ENCODE measurements at regions not wholly inside any gene's neighbourhood (a gene's known extent, or its start where the extent isn't known, plus 50 kb on each side); places are given as distances from the start of the nearest gene placed in this dataset.
"Not testable (repeated sequence)": the region's sequence is repeated elsewhere in the genome, so short reads cannot be mapped to it uniquely, and the experiment has no call there.

GRCh38 chr2:175241691-175242090 is 60.2 kb upstream of the ATP5MC3 start:
- no peaks in the 10 kb centered on the region for H3K36me3 ChIP-seq
- no peak overlapping the region for H3K27ac ChIP-seq
- no peak for DNase-seq
- no peak overlapping the region for H3K4me3 ChIP-seq
- no peaks in the 10 kb centered on the region for H3K27me3 ChIP-seq
- H3K9me3 ChIP-seq: peaks cover 0 to 8% (median 0%) of the 10 kb centered on the region in 12 donors
- 78 to 92% (median 89%) methylated on average over 2 of the region's 2 CpGs for WGBS, 4 donors
- no peak for ATAC-seq
- H3K4me1 ChIP-seq: no peaks in the 10 kb centered on the region
- intact Hi-C loops (cut with DNase I): no loop called here
- TF ChIP-seq POLR2A (IDR thresholded peaks at IDR 0.05): no peak
- no peak for TF ChIP-seq CTCF (IDR thresholded peaks at IDR 0.05)

DNA sequence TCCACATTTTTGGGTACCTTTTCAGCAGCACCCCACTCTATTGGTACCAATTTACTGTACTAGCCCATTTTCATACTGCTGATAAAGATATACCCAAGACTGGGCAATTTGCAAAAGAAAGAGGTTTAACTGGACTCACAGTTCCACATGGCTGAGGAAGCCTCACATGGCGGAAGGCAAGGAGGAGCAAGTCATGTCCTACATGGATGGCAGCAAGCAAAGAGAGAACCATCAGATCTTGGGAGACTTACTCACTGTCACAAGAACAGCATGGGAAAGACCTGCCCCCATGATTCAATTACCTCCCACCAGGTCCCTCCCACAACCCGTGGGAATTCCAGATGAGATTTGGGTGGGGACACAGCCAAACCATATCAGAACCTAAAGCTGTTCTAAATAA is 58.5 kb upstream of the ATP5MC3 start:
- H3K27ac ChIP-seq; intact Hi-C loops (cut with DNase I); H3K4me3 ChIP-seq; H3K27me3 ChIP-seq; H3K4me1 ChIP-seq; DNase-seq; H3K9me3 ChIP-seq; ATAC-seq; H3K36me3 ChIP-seq: not testable (repeated sequence)
- WGBS, 4 donors: 92 to 100% (median 94%) methylated on average over 2 of the region's 2 CpGs

DNA sequence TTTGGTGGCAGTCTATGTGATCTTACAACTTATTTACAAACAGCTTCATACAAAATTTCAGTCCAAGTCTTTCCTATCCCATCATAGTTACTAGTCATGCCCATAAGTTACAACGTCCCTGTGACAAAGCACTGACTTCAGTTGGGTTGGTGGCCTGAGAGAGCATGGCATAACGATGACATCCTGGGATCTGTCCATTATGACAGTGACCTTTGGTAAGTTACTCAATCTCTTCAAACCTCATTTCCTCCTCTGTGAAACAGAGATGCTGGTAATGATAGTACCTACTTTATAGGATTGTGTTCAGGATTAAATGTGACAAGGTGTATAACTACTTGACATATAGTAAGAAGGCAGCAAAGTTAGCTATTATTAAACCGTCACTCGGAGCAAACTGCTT is 55.4 kb upstream of the ATP5MC3 start:
- intact Hi-C loops (cut with DNase I): no loop called here
- ATAC-seq: no peak
- Histone ChIP-seq H3K27ac (no peak overlapping the region), H3K36me3 (no peaks in the 10 kb centered on the region), H3K27me3 (no peaks in the 10 kb centered on the region), H3K4me3 (no peak overlapping the region), H3K9me3 (peaks cover 0 to 8% (median 0%) of the 10 kb centered on the region in 12 donors), H3K4me1 (no peaks in the 10 kb centered on the region)
- WGBS, 4 donors: 78 to 88% (median 83%) methylated on average over 4 of the region's 4 CpGs
- TF ChIP-seq CTCF (IDR thresholded peaks at IDR 0.05) (no peak), POLR2A (IDR thresholded peaks at IDR 0.05) (no peak)
- DNase-seq: no peak

DNA sequence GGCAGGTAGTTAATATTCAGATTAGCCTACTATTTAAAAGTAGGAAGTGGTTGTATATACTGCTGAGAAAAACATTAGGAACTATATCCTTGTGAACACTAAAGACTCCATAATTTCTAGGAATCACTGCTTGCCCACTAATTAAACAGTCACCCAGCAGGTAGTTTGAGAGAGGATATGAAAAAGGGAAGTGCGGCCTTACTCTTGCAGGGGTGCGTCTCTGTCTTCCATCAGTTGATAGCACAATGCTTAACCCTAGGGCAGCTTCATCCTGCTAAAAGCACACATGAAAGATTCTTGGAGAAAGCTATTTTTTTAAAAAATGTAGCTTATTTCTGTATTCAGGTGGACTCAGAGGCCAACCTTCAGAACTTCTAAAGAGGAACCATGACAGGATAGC is 53.1 kb upstream of the ATP5MC3 start:
- ATAC-seq (no peak), DNase-seq (no peak)
- H3K27ac ChIP-seq: no peak overlapping the region
- H3K4me3 ChIP-seq: no peak overlapping the region
- WGBS, 4 donors: 80 to 88% (median 84%) methylated on average over 2 of the region's 2 CpGs
- no peaks in the 10 kb centered on the region for H3K36me3 ChIP-seq
- H3K27me3 ChIP-seq: no peaks in the 10 kb centered on the region
- H3K4me1 ChIP-seq: no peaks in the 10 kb centered on the region
- intact Hi-C loops (cut with DNase I): no loop called here
- H3K9me3 ChIP-seq: peaks cover 0 to 7% (median 0%) of the 10 kb centered on the region in 12 donors
- no peak for TF ChIP-seq CTCF (IDR thresholded peaks at IDR 0.05)
- TF ChIP-seq POLR2A (IDR thresholded peaks at IDR 0.05): no peak

- Histone ChIP-seq H3K27me3 (no peaks in the 10 kb centered on the region), H3K36me3 (no peaks in the 10 kb centered on the region), H3K4me3 (no peak overlapping the region), H3K9me3 (peaks cover 0 to 3% (median 0%) of the 10 kb centered on the region in 12 donors), H3K4me1 (no peaks in the 10 kb centered on the region), H3K27ac (no peak overlapping the region)
- TF ChIP-seq CTCF (IDR thresholded peaks at IDR 0.05) (no peak), POLR2A (IDR thresholded peaks at IDR 0.05) (no peak)
- DNase-seq: no peak
- ATAC-seq: no peak
- intact Hi-C loops (cut with DNase I): no loop called here
Observed at GRCh38 chr2:175234153-175234552, 52.6 kb upstream of the ATP5MC3 start.
